Stimulated activated CD4-positive, alpha-beta T cell treated with anti-CD3 and anti-CD28 coated beads, Interleukin-4, amount 100 ng/mL, for 48 hours (primary cell): ENCODE measurements at regions not wholly inside any gene's neighbourhood (a gene's known extent, or its start where the extent isn't known, plus 50 kb on each side); places are given as distances from the start of the nearest gene placed in this dataset.
"Not testable (repeated sequence)": the region's sequence is repeated elsewhere in the genome, so short reads cannot be mapped to it uniquely, and the experiment has no call there.

ENCODE experiments used
- DNase-seq, 2 donors: peaks; one replicate each; pipeline ENCODE4 v3.0.0-alpha.2; 2020; ENCODE audit warnings: low read depth in 2 of 2

DNA sequence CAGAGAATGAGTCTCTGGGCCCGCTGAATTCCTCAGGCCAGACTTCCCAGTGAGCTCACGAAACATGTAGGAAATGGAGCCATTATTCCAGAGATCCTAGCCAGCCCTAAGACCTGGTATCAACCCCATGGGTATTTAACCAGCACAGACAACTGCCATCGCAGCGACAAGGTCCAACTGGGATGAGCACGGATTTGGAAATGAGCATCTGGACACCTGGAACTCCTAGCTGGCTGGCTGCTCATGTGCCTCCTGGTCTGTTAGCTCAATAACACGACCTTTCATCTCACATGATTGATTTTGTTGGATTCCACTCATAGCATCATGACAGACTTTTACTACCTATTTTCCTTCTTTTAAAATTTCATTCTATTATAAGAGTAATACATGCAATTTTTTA, 51.0 kb downstream of the POU3F3 start:
- no peak for DNase-seq

DNA sequence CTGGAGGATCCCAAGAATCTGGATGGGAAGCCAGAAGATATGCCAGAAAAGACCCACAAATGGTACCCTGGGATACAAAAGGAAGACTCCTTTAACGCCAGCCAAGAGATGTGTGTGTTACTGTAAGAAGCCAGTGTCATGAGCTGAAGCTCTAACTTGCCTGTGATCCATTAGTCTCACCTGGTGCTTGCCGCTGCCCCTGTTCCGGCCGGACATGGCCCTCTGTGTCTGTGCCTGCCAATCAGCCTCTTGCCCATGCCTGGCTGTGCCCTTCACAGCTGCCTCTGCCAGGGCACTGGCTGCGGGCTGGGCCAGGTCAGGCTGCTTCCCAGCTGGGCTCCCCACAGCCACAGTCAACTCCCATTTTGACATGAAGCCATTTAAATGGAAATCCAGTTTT, 55.4 kb downstream of the POU3F3 start:
- DNase-seq: no peak

DNA sequence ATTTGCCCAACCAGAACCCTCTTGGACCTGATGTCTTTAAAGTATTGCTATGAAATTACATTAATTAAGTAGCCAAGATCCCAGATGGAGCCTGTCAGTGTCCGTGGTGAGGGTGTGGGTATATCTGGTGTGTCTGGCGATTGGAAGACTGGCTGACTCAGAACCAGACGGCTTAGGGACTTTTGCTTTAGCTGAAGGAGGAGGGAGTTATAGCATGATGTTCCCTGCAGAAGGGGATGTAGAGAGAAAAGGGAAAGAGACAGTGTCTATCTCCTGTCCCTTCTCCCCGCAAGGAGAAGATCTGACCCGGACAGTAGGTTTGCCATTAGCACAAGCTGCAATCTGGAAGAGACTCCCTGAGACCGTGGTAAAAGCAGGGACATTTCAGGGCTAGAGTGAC, 60.6 kb downstream of the POU3F3 start:
- no peak for DNase-seq

DNA sequence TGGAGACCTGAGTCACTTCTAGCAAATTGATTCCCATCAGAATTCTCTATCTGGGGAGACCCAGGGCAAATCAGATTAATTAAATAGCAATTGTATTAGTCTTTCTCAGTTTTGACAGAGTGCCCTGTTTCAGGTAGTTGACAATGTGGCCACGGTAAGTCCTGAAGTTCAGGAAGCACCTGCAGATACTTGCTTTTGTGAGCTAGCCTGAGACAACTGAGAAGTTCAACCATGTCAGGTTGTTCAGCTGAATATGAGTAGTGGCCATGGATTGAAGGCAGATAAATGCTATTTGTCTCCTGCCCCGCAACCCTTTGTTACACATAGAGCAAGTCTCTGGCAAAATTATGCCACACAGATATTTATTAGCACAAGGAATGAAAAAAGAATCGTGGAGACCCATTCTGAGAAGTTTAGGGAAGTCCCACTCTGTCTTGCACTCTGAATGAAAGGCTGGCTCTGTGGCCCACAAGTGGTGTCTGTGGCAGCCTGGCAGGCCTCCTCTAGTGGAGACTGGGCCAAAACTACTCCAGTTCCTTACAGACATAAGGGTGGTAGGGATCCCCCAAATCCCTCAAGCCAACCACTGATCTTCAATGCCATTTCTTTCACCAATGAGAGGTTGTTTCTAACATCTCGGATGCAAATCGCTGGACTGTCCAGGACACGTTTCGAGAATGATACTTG, 61.3 kb downstream of the POU3F3 start:
- DNase-seq: no peak

DNA sequence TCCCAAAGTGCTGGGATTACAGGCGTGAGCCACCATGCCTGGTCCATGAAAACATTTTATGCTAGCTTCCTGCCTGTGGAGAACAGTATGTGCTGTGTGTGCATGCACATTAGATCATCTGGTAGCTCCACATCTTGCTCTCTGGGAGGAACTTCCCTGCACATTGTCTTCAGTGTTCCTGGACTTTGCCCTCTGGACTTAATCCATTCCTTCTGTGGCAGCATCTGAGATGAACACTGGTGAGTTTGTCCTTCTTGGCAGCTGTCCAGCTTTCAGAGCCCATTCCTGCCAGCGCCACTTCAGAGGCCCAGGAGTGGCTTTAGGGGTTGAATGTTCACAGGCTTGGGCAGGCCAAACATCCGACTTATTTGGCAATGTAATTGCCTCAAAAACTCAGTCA, 65.2 kb downstream of the POU3F3 start:
- no peak for DNase-seq

DNA sequence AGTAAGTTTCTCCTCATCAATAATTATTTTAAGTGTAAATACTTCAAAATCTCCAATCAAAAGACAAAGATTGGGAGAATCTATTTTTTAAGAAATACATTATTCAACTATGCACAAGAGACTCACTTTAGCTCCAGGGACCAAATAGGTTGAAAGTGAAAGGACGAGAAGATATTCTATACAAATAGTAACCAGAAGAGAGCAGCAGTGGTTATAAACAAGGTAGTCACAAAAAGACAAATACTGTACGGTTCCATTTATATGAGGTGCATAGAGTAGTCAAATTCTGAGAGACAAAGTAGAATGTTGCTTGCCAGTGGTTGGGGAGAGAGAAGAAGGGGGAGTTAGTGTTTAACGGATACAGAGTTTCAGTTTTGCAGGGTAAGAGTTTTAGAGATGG, 69.8 kb downstream of the POU3F3 start:
- DNase-seq: no peak

DNA sequence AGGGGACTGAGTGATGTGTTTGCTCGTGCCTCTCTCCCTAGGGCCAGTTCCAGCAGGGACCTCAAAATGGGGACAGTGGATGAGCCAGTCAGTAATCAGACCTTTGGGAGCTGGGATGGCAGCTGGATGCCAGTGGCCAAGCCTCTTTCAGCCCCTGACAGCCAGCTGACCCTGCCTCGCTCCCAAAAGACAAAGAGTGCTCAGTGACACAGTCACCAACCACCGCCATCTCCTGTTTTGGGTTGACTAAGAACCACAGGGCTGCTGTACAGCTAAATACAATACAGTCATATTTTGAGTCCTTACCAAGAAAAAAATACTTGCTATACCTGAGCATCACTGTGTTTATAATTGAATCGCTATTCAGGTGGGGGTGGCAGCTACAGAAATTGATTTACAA, 75.7 kb downstream of the POU3F3 start:
- no peak for DNase-seq

DNA sequence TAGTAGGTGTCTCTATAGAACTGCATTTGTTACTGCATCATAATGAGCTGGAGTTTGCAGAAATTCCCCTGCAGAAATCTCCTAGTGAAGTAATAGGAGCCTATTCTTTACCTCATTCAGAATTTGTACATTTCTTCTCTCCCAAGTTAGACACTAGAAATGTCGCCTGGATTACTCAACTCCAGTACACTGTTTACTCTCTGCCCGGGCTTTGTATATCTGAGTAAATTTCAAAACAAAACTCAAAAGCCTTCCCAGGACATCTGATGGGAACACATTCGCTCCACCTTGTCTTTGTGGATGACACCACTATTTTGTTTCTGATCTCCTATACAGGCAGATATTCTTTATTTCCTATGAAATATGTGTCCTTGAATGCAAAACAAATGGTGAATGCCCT, 76.8 kb downstream of the POU3F3 start:
- no peak for DNase-seq

DNA sequence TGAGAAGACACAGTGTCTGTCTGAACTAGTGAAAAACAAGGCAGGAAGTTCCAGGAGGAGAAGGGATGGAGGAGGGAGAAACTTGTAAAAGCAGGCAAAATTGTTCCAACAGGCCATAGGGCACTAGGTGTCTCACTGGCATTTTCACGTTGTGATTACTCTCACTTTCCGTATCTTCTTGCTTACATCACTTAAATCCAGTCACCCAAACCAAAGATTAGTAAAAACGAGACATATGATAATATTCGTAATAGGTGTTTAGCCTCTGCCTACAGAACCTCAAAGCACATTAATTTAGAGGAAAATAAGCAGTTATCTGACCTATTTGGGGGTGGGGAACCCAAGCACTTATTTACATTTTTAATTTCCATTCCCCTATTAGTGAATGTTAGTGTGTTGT, 78.3 kb downstream of the POU3F3 start:
- no peak for DNase-seq

DNA sequence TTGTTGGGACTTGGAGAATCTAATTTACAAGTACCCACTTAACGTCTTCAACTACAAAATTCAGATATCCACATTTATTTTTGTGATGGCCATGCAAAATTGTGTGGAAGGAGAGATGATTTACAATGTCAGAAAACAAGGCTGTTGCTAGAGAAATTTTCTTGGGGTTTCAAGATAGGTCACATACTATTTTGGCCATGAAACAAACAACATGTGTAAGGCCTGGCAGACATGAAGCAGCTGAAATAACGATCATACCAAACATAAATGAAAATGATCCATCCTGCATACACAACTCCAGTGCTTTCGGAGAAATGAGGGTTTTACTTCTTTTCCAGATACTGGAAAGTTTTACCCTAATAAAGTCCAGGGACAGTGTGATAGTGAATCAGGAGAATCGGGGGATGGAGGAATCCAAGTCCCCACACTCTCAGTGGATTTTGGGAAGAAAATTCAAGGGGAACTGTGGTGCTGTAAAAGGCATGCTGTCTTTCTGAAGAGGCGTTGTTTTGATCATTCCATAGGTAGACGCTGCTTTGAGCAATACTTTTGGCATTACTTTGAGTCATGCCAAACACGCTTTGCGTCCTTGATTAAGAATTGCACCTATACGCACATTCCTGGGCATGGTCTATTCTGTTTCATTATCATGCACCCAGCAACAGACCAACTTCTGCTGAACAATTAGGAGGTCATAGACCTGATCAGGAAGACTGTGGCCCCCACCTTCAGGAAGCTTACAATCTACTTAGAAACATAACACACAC, 79.4 kb downstream of the POU3F3 start:
- DNase-seq: no peak

DNA sequence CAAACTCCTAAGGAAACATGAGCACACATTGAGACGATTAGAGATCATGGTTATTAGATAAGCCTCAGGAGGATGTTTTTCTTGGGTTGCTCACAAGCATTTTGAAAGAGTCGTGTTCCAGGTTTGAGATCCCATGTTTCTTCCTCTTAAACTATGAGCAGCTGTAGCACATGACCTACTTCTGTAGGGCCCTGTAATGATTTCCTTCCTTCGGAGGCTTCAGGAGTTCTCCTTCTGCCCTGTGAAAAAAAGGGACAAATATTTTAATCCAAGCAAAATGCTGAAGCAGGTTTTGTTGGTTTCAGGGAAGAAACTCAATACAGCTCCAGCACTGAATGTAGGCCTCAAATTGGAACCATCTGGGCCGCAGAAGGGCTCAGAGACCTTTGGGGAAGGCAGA, 82.6 kb downstream of the POU3F3 start:
- DNase-seq: no peak

DNA sequence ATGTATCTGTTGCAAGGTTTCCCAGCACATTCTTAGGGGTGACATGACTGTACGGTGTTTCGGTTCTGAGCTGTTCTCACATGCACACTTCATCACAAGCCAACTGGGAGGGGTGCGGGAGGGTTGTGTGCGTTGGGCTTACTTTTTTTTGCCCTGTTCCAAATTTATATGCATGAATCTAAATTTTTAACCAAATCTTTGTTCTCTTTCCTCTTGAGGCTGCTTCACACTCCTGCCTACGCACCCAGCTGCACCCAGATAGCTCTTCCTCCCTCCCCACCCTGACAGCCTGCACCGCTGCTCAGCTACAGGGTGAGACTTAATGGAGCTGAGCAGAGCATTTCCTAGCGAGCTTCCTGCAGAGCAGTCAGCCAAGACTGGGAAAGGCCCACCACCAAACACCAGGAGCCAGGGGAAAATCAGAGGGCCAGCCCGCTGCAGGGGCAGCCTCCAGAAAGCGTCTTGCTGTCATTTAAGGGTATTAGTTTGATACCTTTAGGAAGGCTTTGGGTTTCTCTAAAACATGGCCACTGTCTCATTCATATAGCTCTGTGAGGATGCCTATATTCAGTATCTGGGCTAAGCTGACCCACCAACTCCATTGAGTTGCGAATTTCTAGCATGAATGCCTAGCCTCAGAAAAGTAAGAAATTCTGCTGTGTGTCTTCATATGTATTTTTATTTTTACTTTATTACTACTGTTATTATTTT, 84.5 kb downstream of the POU3F3 start:
- peak in 1 of 2 donors; percentile 6 for DNase-seq

DNA sequence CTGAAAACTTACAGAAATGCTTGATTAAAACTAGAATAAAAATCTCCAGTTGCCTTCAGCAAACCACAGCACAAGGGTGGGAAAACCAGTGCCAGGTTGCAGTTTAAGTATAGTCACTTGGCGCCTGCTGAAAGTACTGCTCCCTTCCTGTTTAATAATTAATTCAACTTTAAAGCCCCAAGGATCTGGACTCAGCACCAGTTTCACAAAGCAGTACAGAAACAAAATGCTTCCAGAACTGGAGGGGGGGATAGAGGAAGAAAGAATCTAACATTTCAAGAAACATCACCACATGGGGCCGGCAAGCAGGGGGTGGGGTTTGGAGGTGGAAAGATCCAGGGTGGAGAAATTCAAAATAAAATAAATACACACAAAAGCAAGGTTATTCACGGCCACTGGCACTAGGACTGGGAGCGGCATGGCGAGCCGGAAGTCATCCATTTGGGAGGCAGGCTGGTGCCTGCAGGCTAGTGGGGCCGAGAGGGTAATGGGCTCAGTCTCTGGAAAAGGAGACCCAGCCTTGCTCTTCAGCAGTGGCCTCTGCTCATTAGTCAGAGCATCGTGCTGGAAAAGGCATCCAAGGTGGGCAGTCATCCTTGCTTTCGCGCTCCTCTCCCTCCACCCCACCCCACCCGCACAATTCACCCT, 85.8 kb downstream of the POU3F3 start:
- DNase-seq: no peak

DNA sequence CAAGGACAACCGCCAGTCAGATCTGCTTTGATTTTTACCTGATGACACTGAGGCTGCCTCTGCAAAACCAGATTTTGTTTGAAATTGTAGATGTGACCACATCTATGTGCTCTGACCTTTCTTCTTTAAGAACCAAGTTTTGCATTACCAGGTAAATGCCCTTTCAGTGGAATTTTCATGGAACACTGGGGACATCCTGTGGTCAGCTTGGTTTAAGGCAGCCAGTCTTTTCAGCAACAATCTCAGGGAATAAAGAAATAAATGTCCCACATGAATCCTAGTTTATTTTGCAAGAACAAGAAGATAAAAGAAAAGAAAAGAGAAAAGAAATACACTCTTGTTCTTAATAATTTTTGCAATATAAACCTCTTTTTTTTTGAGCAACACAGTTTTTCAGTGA, 90.6 kb downstream of the POU3F3 start:
- DNase-seq: no peak

DNA sequence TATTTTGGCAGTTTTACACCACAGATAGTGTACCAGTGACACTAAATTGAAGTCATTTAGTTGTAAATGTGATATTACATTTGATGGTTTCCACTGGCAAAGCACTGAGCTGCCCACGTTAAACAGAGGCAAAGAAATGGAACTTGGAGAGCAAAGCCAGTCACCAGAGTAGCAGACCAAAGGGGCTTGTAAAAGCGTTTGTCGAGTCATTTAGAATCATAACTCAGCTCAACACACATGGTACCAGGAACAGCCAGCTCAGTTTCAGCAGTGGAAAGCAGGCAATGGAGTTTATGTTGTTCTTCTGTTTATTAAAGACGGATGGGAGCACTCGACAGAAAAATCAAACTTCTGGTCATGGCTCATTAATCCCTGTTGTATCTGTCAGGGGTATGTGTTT, 91.2 kb downstream of the POU3F3 start:
- no peak for DNase-seq

DNA sequence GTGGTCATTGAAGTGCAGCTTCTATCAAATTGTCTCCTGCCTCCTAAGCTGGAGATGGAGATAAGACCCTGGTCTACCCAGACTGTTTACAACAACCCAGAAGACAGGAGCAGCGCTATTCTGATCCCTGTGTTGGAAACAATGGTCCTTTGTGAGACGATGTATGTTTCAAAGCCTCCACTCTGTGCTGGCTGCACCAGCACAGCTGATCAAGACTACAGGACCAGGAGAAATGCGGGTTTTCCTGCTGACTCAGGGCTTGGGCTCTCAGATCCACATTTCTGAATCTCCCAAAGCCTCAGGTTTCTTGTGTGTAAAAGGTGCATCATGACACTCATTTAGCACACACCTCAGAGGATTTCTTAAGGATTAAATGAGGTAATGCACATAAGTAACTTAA, 92.0 kb downstream of the POU3F3 start:
- no peak for DNase-seq

DNA sequence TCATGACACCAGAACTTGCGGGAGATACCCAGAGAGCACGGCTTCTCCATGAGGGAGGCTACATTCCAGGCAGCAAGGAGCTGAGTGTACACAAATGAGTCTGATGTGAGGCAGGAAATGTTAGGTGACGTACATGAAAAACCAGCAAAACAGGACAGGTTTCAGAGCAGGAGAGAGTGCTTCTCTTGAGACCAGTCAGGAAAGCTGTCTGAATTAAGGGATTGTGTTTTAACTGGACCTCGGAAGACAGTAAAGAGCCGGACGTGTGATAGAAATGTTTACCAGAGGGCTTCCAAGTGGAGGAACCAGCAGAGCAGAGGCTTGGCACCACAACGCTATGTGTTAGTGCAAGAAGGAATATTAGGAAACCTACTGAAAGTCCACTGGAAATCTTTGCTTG, 90.4 kb upstream of the MRPS9 start:
- DNase-seq: not testable (repeated sequence)

DNA sequence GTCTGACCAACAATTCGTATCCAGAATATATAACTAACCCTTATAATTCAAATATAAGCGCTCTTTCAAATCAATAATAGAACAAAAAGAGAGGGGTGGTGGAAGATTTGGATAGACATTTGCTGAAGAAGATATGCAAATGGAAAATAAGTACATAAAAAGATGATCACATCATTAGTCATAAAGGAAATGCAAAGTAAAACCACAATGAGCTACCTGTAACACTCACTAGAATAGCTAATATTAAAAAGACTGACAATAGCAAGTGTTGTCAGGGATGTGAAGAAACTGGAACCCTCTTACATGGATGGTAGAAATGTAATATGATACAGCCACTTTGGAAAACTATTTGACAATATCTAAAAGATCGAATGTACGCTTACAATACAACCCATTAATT, 84.9 kb upstream of the MRPS9 start:
- no peak for DNase-seq

DNA sequence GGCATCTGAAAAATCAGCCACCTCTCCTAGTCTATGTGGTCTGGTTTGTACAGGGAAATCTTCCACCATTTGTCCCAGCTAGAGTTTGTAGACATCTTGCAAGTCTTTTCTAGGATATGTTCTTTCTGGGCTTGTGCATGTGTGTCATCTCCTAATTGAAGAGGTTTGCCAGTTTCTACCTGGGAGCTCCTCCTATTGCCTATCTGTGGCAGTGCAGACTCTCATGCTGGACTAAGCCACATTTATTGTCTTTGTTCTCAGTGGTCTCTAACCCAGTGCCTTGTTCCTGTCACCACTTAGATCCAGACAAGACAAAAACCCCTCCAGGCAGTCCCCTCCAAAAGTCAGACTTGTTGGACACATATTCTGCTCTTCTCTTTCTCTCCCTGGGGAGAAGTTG, 72.0 kb upstream of the MRPS9 start:
- no peak for DNase-seq

DNA sequence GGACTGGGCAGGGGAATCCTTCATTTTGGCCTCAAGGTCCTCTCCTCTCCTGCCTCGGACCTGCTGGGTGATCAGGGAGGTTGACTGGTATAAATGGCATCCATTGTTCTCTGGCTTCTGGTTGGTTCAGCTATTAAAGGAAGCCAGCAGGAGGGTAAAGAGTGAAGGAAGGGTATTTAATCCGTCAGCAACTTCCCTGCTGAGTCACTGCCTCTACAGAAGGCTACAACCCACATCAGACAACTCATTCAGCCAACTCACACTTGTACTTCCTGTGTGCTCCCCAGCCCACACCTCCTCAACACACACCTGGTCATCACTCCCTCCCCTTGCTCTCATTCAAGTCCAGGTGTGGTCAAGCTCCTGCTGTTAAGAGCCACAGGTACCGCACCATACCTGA, 68.3 kb upstream of the MRPS9 start:
- DNase-seq: no peak

DNA sequence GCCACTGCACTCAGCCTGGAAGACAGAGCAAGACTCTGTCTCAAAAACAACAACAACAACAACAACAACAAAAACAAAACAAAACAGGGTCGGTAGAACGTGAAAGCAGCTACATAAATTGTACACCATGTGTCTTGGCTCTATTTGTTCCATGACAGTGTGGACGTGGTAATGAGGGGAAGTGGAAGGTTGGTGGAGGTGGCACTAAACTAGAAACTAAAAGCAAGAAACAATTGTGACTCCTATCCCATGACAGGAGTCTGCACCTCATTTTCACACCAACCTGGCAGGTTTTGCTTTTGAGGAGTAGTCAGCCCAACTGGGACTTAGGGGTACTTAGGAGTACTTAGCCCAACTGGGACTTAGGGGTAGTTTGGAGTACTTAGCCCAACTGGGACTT, 62.5 kb upstream of the MRPS9 start:
- no peak for DNase-seq

DNA sequence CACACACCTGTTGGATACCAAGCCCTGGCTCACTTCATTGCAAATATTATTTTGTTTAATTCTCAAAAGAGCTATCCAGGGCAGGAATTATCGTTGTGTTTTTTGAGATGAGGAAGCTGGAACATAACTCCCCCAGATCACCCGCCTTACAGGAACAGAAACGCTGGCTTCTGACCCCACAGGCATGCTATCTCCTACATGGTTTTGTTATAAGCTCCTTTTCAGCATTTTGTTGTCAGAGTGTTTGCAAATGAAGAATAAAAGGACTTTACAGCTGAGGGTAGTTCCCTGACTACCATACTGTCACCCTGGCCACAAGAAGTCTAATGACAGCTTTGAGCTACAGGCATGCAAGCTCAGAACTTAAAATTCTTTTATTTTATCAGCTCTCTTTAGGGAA, 62.0 kb upstream of the MRPS9 start:
- DNase-seq: no peak
